IMR-90 (cell line): ENCODE measurements at regions not wholly inside any gene's neighbourhood (a gene's known extent, or its start where the extent isn't known, plus 50 kb on each side); places are given as distances from the start of the nearest gene placed in this dataset.
A peak's percentile ranks its signal among the peaks of the same experiment; 100 is the strongest.

ENCODE experiments used
- ATAC-seq: fragments of 200-7000 bp; cut with Tn5 transposase; 2 replicates; pipeline ENCODE4 v1.9.1; 2020; ENCODE audit warnings: low read depth, mild to moderate bottlenecking, moderate library complexity
- BruUV-seq: library from RNA; stranded (reverse); fragments of 400-500 nt; replicated peaks from 2 replicates; lab custom pipeline; 2021; lab: Mats Ljungman, UMichigan
- CTCF ChIA-PET: fragments of 300-600 bp; formaldehyde crosslinking; extraction: SDS; loops from one replicate; lab custom pipeline; 2021; ENCODE audit warnings: antibody characterized with exemption; lab: Yijun Ruan, JAX
- POLR2A ChIA-PET: fragments of 300-600 bp; sonication (Branson Sonifier 250); formaldehyde crosslinking; loops from one replicate; lab custom pipeline; 2022; ENCODE audit warnings: antibody characterized with exemption; ENCODE audit not compliant: unreplicated experiment; lab: Charles Lee
- DNase-seq: peaks from one replicate; pipeline ENCODE4 v3.0.0; 2013
- H2AFZ ChIP-seq: replicated peaks from 2 replicates; pipeline ENCODE3; 2013; ENCODE audit warnings: low read length, mild to moderate bottlenecking; ENCODE audit not compliant: poor library complexity
- H2AK5ac ChIP-seq: 2 replicates; pipeline ENCODE4 v1.6.1; 2013; ENCODE audit warnings: low read depth, low read length, inconsistent platforms
- H2AK9ac ChIP-seq: replicated peaks from 2 replicates; pipeline ENCODE3; 2013; ENCODE audit warnings: mild to moderate bottlenecking, low read depth, low read length, moderate library complexity; ENCODE audit not compliant: poor library complexity
- H2BK120ac ChIP-seq: 2 replicates; pipeline ENCODE4 v1.6.1; 2013; ENCODE audit warnings: low read depth, low read length, inconsistent platforms
- H2BK15ac ChIP-seq: 3 replicates; pipeline ENCODE4 v1.6.1; 2013; ENCODE audit warnings: low read depth, low read length, inconsistent platforms
- H2BK20ac ChIP-seq: 2 replicates; pipeline ENCODE4 v1.6.1; 2013; ENCODE audit warnings: low read depth, mild to moderate bottlenecking, inconsistent platforms, low read length, moderate library complexity
- H2BK5ac ChIP-seq: 2 replicates; pipeline ENCODE4 v1.6.1; 2013; ENCODE audit warnings: mild to moderate bottlenecking, low read depth, low read length, inconsistent platforms; ENCODE audit not compliant: poor library complexity, severe bottlenecking
- H3K14ac ChIP-seq: replicated peaks from 2 replicates; pipeline ENCODE4 v1.6.1; 2013; ENCODE audit warnings: low read depth, low read length, inconsistent platforms
- H3K18ac ChIP-seq: 2 replicates; pipeline ENCODE4 v1.6.1; 2013; ENCODE audit warnings: low read depth, low read length, control low read depth
- H3K23ac ChIP-seq: 2 replicates; pipeline ENCODE4 v1.6.1; 2013; ENCODE audit warnings: low read depth, low read length, inconsistent platforms
- H3K27ac ChIP-seq: 2 replicates; pipeline ENCODE4 v1.5.1; 2013; ENCODE audit warnings: mild to moderate bottlenecking, control low read depth, low read length; ENCODE audit not compliant: insufficient read depth
- H3K27me3 ChIP-seq: 2 replicates; pipeline ENCODE4 v1.6.1; 2013; ENCODE audit warnings: low read length; ENCODE audit not compliant: control insufficient read depth, insufficient read depth
- H3K36me3 ChIP-seq: 2 replicates; pipeline ENCODE4 v1.6.1; 2013; ENCODE audit warnings: low read length, mixed read lengths; ENCODE audit not compliant: control insufficient read depth, insufficient read depth
- H3K4ac ChIP-seq: 2 replicates; pipeline ENCODE4 v1.6.1; 2013; ENCODE audit warnings: low read depth, low read length, inconsistent platforms
- H3K4me1 ChIP-seq: 2 replicates; pipeline ENCODE4 v1.6.1; 2013; ENCODE audit warnings: low read length, mixed read lengths; ENCODE audit not compliant: control insufficient read depth, insufficient read depth
- H3K4me2 ChIP-seq: 2 replicates; pipeline ENCODE4 v1.6.1; 2013; ENCODE audit warnings: low read depth, mild to moderate bottlenecking, control low read depth, low read length, moderate library complexity
- H3K4me3 ChIP-seq: 2 replicates; pipeline ENCODE4 v1.5.1; 2013; ENCODE audit warnings: low read depth, mild to moderate bottlenecking, control low read depth, low read length, moderate library complexity; ENCODE audit not compliant: insufficient read depth
- H3K56ac ChIP-seq: 2 replicates; pipeline ENCODE4 v1.6.1; 2013; ENCODE audit warnings: low read length, inconsistent platforms; ENCODE audit not compliant: insufficient read depth; ENCODE audit errors: extremely low read depth
- H3K79me1 ChIP-seq, 2 experiments: 2 replicates each; pipeline ENCODE4 v1.6.1; 2013; ENCODE audit warnings: low read length in 2 of 2, inconsistent platforms in 1 of 2, low read depth in 1 of 2
- H3K9ac ChIP-seq: 2 replicates; pipeline ENCODE4 v1.6.1; 2013; ENCODE audit warnings: low read depth, low read length, control low read depth
- H3K9me1 ChIP-seq: 2 replicates; pipeline ENCODE4 v1.6.1; 2013; ENCODE audit warnings: low read length, inconsistent platforms; ENCODE audit not compliant: insufficient read depth
- H3K9me3 ChIP-seq: 2 replicates; pipeline ENCODE4 v1.6.1; 2013; ENCODE audit warnings: low read length; ENCODE audit not compliant: control insufficient read depth, insufficient read depth
- H4K20me1 ChIP-seq: 2 replicates; pipeline ENCODE4 v1.6.1; 2013; ENCODE audit warnings: low read length, inconsistent platforms; ENCODE audit not compliant: insufficient read depth
- H4K5ac ChIP-seq: 2 replicates; pipeline ENCODE4 v1.6.1; 2013; ENCODE audit warnings: mild to moderate bottlenecking, low read depth, low read length, control low read depth
- H4K8ac ChIP-seq, 2 experiments: 2 replicates each; pipeline ENCODE4 v1.6.1; 2013; ENCODE audit warnings: low read depth in 2 of 2, low read length in 2 of 2, control low read depth in 1 of 2, inconsistent platforms in 1 of 2
- H4K91ac ChIP-seq: 2 replicates; pipeline ENCODE4 v1.6.1; 2013; ENCODE audit warnings: low read depth, low read length, inconsistent platforms; ENCODE audit not compliant: insufficient read depth
- BHLHE40 ChIP-seq: fragments of 150-350 bp; IDR thresholded peaks from 2 replicates; pipeline ENCODE4 v1.6.1; 2016; ENCODE audit warnings: mild to moderate bottlenecking, low read depth, low read length
- CEBPB ChIP-seq: IDR thresholded peaks from 2 replicates; pipeline ENCODE4 v1.6.1; 2012; ENCODE audit warnings: low read depth, low read length, improper control_type of control experiment
- CHD1 ChIP-seq: IDR thresholded peaks from 2 replicates; pipeline ENCODE4 v1.6.1; 2012; ENCODE audit warnings: low read depth, low read length, improper control_type of control experiment
- CTCF ChIP-seq: conservative IDR thresholded peaks from 2 replicates; pipeline ENCODE4 v1.5.1; 2012; ENCODE audit warnings: mild to moderate bottlenecking, low read depth, low read length, improper control_type of control experiment
- FOS ChIP-seq: fragments of 150-350 bp; IDR thresholded peaks from 2 replicates; pipeline ENCODE4 v1.6.1; 2016; ENCODE audit warnings: low read depth, low read length
- MAFK ChIP-seq: IDR thresholded peaks from 2 replicates; pipeline ENCODE4 v1.6.1; 2012; ENCODE audit warnings: low read depth, low read length, improper control_type of control experiment
- MAZ ChIP-seq: IDR thresholded peaks from 2 replicates; pipeline ENCODE4 v1.6.1; 2012; ENCODE audit warnings: low read depth, mild to moderate bottlenecking, low read length, improper control_type of control experiment, moderate library complexity, borderline replicate concordance
- MXI1 ChIP-seq: IDR thresholded peaks from 2 replicates; pipeline ENCODE4 v1.6.1; 2012; ENCODE audit warnings: low read depth, mild to moderate bottlenecking, low read length, moderate library complexity, borderline replicate concordance
- NFE2L2 ChIP-seq: fragments of 150-350 bp; IDR thresholded peaks from 2 replicates; pipeline ENCODE4 v1.6.1; 2016; ENCODE audit warnings: low read depth, mild to moderate bottlenecking, low read length
- RAD21 ChIP-seq: IDR thresholded peaks from 2 replicates; pipeline ENCODE4 v1.6.1; 2012; ENCODE audit warnings: low read length, improper control_type of control experiment
- RCOR1 ChIP-seq: IDR thresholded peaks from 2 replicates; pipeline ENCODE4 v1.6.1; 2012; ENCODE audit warnings: mild to moderate bottlenecking, low read length, improper control_type of control experiment; ENCODE audit not compliant: insufficient replicate concordance
- RFX5 ChIP-seq: IDR thresholded peaks from 2 replicates; pipeline ENCODE4 v1.8.0; 2012; ENCODE audit warnings: low read depth, mild to moderate bottlenecking, low read length, moderate library complexity
- SMC3 ChIP-seq: fragments of 150-350 bp; IDR thresholded peaks from 2 replicates; pipeline ENCODE4 v1.6.1; 2016; ENCODE audit warnings: low read depth, mild to moderate bottlenecking, antibody characterized with exemption, low read length, moderate library complexity
- USF2 ChIP-seq: fragments of 150-350 bp; IDR thresholded peaks from 2 replicates; pipeline ENCODE4 v1.6.1; 2017; ENCODE audit warnings: mild to moderate bottlenecking, antibody characterized with exemption, low read length, low read depth
- WGBS, 2 experiments: methylation state at CpG; one replicate each; pipeline versions ENCODE4 v1.1.5 to v1.1.7; 2013; ENCODE audit warnings: missing lambda C conversion rate in 2 of 2; ENCODE audit not compliant: insufficient read length in 1 of 2; ENCODE audit errors: extremely low coverage in 2 of 2; 5-methylcytosine and 5-hydroxymethylcytosine counted together
- dilution Hi-C: fragments of 300-500 bp; cut with HindIII; formaldehyde crosslinking; loops from one replicate; pipeline ENCODE4 v1.14.3; 2018; ENCODE audit warnings: low sequenced_read_pairs; ENCODE audit not compliant: unreplicated experiment
- in situ Hi-C: fragments of 300-500 bp; cut with MboI; formaldehyde crosslinking; loops from 3 replicates; pipeline ENCODE4 v1.14.3; 2019; ENCODE audit warnings: low sequenced_read_pairs, inconsistent platforms, mixed read lengths
- intact Hi-C: fragments of 100-400 bp; cut with micrococcal nuclease; formaldehyde crosslinking; loops from 2 replicates; pipeline ENCODE4 v1.10.0; 2022
- TF ChIP-seq, protein P1 (sequence below): fragments of 150-350 bp; IDR thresholded peaks from 2 replicates; pipeline ENCODE4 v1.6.1; 2016; ENCODE audit warnings: low read depth, mild to moderate bottlenecking, low read length, moderate library complexity, borderline replicate concordance

- peak overlapping the region; percentile 31; the same call in 1 of the 2 replicates for H3K23ac ChIP-seq
- peak overlapping the region; percentile 92 for H2BK120ac ChIP-seq
- H2BK5ac ChIP-seq = peak overlapping the region; percentile 54
- DNase-seq = peak; percentile 5
- H3K4me1 ChIP-seq = peaks cover 8% of the 10 kb centered on the region
- peak overlapping the region; percentile 88 for H2BK20ac ChIP-seq
- TF ChIP-seq CHD1 (no peak), RAD21 (no peak), RCOR1 (no peak), NFE2L2 (no peak), MAFK (no peak), USF2 (no peak), CEBPB (no peak), MAZ (no peak), BHLHE40 (no peak), CTCF (no peak), RFX5 (no peak), SMC3 (no peak), MXI1 (no peak), FOS (no peak)
- TF ChIP-seq, protein P1, sequence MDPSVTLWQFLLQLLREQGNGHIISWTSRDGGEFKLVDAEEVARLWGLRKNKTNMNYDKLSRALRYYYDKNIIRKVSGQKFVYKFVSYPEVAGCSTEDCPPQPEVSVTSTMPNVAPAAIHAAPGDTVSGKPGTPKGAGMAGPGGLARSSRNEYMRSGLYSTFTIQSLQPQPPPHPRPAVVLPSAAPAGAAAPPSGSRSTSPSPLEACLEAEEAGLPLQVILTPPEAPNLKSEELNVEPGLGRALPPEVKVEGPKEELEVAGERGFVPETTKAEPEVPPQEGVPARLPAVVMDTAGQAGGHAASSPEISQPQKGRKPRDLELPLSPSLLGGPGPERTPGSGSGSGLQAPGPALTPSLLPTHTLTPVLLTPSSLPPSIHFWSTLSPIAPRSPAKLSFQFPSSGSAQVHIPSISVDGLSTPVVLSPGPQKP = no peak
- no TSS peak for BruUV-seq
- H2AK9ac ChIP-seq = no peak overlapping the region
- H4K20me1 ChIP-seq = no peaks in the 10 kb centered on the region
- H2AK5ac ChIP-seq = peak overlapping the region; percentile 96; the same call in 1 of the 2 replicates
- intact Hi-C loops (loop anchor here (5.0 kb wide), 1 partner anchor 835 kb away; the partner anchor contains the start of gene ID2), in situ Hi-C loops (loop anchor here (25.0 kb wide), 1 partner anchor 840 kb away; the partner anchor contains the start of gene ID2), dilution Hi-C loops (no loop called here)
- no peak overlapping the region for H3K4me3 ChIP-seq
- ChIA-PET CTCF (interaction anchor here (0.6 to 2.7 kb wide), 3 partner anchors 11 to 415 kb away, joined by 4 to 8 read pairs (median 5); no protein-coding TSS in a partner anchor), POLR2A (no interaction called here)
- no peaks in the 10 kb centered on the region for H3K36me3 ChIP-seq
- H2AFZ ChIP-seq = peak overlapping the region; percentile 38
- H3K4me2 ChIP-seq = no peak overlapping the region
- no peaks in the 10 kb centered on the region for H3K27me3 ChIP-seq
- peaks cover 12% of the 10 kb centered on the region; the same call in 1 of the 2 replicates for H3K9me1 ChIP-seq
- no peaks in the 10 kb centered on the region for H3K9me3 ChIP-seq
- no peak overlapping the region for H3K56ac ChIP-seq
- H3K4ac ChIP-seq = peak overlapping the region; percentile 86
- ATAC-seq = no peak
- peak overlapping the region; percentile 53; the same call in 1 of the 3 replicates for H2BK15ac ChIP-seq
- H4K91ac ChIP-seq = peak overlapping the region; percentile 86
- no CpG with 5 or more reads among the region's 4 CpGs for WGBS, 2 experiments
- H3K79me1 ChIP-seq = no peaks in the 10 kb centered on the region
- H3K18ac ChIP-seq = peak overlapping the region; percentile 39; the same call in 1 of the 2 replicates
- peak overlapping the region; percentile 88 for H3K14ac ChIP-seq
- no peak overlapping the region for H4K5ac ChIP-seq
- no peak overlapping the region for H3K9ac ChIP-seq
- no peak overlapping the region for H3K27ac ChIP-seq
- peak overlapping the region in 1 of 2 experiments; percentile 63; a peak in 1 of 4 replicates for H4K8ac ChIP-seq
Observed at GRCh38 chr2:7847321-7847720, 834.5 kb upstream of the ID2 start.
